T-helper 2 cell (primary cell): ENCODE measurements at regions not wholly inside any gene's neighbourhood (a gene's known extent, or its start where the extent isn't known, plus 50 kb on each side); places are given as distances from the start of the nearest gene placed in this dataset.

Experiments used
- DNase-seq, 5 experiments: peaks; one replicate each; pipeline versions ENCODE4 v3.0.0 to v3.0.0-alpha.2; 2012 to 2022

DNA sequence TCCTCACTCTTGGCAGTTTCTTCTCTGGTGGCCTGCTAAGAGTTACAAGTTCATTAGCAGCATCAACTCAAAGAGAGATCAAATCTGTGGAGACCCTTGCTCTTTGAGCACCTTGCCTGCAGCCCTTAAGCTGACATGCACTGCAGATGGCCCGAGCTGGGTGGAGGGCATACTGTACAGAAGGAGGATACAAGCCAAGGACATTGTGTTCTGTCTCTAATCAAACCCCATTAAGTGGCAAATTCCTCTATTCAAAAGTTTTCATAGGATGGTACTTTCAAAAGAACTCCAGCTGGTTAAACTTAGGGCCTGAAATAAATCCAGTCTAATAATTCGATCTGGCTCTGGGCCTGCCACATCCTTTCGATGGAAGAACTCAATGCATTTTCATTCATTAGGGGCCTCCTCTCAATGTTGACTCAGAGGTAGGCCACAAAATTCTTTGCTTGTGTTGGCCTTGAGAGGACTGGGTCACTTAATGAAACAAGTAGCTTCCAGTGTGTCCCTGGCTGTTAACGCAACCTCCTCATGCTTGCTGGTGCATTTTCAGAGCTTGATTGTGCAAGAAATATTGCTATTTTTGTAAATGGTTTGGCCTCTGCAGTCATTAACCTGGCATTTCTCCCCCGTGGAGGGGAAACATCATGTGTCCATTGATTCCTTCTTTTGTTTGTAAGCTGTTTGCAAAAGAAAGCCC lies 318.2 kb downstream of the NUAK1 start:
- DNase-seq, result no peak

DNA sequence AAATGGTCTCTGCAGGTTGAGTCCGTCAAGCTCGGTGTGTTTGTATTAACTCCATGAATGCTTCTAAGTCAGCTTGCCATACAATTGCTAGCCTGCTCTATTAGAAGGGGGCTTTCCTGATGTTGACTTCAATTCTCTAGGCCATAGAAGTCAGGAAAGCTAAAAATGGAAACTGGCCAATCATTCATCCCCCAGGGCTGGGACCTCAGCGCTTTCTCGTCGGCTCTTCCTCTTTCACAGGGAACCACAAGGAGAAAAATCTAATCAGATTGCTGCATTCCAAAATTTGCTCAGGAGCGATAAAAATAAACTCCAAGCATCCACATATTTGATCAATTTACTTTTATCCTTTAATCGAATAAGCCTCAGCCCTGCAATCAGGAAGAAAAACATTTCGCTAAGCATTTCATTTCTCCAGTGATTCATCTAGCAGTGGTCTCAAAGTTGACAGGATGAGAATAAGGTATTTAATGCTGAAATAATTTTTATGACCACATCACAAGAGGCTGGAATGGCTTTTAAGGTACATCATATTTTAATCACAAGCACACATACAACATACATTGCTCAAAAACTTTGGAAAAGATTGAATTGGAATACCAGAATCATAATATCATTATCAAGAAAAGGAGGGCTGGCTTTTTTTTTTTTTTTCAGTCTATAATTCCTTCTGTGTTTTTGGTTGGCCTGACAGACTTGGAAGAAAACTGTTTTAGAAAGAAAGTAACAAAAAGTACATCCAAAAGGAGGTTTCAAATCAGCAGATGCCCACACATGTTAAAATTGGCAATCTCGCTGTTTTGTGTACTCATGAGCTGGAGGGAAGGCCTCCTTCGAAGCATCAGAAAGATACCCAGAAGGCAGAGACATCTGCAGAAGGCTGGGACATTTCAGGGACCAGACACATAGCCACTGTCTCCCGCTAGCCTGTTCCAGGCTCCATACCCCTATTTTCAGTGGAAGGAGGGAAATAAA lies 316.3 kb downstream of the NUAK1 start:
- DNase-seq, result no peak

DNA sequence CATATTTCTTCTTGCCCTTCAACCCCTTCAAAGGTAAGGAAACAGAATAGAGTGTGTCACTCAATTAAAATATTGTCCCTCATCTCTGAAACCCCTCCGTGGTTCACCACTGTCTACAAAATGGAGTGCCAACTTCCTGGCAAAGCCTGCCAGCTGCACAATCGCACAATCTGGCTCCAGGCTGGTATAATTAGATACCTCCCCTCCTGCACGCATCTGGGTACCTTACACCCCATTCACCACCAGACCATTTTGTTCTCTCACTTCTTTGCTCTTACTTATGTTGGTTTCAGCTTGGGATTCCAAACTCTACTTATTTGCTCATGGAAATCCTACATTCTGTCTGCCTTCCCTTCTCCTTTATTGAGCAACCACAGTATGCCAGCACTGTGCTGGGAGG lies 314.9 kb downstream of the NUAK1 start:
- no peak for DNase-seq

DNA sequence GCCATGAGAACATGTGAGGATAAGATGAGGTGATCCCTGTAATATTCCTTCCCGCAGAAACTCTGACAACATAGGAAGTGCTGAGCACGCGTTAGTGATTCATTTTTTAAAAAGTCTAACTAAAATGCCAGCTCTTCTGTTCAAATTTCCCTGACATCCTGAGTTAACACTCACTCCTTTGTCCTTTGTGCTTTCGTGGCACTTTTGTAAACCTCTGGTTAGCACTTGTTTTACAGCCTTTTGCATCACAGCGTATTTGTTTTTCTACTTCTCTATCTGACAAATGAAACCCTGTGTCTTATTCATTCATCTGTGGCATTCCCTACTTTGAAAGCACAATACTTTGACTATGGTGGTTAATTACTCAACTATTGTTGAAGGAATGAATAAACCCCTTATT lies 313.6 kb downstream of the NUAK1 start:
- DNase-seq, result no peak

DNA sequence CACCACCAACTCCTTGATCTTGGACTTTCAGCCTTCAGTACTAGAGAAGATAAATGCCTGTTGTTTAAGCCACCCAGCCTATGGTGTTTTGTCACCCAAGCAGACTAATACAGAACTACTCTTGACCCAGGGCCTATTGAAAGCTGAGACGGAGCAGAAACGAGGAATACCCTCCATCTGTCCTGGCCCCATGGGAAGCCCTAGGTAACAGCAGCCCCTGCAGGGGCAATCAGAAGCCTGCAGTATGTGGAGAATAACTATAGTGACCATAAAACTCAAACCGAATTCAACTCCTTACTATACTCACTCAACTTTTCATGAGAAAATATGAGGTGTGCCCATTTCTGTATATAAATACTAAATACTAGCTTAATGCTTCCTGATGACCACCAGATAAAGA lies 307.4 kb downstream of the NUAK1 start:
- no peak for DNase-seq

DNA sequence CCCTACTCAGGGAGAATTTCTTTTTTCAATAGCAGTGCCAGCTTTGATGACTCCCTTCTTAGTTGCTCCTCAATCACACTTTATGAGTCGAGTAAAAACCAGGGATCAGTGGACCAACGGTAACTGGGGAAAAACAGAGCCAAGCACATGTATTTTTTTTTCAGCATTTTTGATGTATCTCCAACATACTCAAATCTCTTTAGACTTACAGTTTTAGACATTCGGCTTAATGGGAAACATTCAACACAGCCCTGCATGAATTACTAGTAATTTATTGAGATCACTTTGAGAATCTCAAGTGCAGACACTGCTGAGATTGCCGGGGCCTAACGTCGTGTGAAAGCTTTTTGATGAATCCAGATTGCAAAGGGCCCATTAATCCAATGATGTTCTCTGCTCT lies 306.7 kb downstream of the NUAK1 start:
- DNase-seq, result no peak

DNA sequence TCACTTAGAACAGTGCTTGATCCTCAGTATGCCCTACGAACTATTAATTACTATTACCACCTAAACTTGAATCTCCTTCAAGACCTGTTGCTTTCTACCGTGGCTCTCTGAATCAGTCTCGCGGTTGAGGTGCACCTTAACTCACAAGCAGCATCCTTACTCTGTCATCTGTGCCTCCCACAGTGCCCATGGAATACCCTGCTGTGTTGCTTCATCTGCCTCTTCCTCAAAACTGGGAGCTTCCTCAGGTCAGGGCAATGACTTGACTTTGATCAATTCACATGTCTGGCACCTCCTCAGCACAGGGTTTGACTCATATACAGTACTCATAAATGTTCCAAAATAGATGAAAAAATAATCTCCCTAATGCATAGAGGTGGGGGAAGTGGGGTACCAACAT lies 305.9 kb downstream of the NUAK1 start:
- no peak for DNase-seq

DNA sequence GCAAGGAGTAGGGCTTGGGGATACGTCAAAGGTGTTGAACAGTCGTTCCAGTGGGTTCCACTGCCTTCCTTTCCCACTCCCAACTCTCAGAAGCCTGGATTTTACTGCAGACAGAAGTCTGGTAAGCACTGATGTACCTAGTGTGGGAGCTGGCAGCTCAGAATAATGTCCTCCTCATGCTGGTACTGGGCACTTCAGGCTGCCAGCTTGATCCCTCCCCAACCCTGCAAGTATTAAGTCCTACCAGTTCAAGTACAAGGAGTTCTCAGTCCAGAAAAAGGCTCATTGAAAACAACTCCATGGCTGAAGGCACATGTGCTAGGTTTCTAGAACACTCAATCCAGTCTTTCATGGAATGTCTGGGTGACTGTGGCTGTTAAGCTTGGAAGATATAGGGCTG lies 304.3 kb downstream of the NUAK1 start:
- no peak for DNase-seq

DNA sequence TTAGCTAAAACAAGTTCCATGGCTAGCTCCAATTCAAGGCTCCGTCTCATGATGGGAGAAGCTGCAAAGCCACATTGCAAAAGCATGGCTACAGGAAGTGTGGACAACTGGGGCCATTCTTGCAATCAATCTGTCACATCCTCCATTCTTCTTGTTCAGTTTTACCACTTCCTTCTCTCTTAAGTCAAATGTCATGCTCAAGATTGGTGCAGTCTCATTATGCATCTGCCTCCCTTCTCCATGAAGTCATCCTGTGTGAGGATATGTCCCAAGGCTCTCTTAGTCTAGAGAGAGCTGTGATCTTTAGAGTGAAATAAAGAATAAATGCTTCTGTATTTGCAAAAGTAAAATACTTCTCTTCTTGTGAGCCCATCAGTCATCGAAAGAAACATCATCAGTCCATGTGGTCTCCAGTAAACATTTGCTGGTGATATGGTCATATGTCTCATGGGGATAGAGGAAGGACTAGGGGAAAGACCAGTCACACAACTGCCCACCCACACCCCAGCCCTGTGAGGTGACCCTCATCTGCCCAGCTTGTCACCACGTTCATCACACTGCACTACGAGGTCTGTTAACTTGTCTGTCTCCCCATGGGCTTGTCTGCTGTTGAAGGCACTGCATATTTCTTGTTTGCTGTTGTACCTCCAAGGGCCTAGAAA lies 303.0 kb downstream of the NUAK1 start:
- no peak for DNase-seq

DNA sequence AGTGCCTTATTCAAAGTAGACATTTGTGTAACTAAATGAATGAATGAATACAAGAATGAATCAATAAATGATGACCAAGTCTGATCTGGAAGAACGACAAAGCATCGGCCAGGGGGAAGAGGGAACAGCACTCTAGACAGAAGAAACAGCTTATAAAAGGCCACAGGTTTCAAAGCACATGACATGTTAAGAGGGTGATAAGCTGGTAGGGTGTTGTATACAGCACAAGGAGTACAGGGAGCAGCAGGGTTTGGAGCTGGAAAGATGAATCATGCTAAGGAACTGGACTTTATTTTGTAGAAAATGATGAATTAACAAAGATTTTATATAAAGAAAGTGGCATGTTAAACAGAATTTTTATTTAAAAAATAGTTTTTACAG lies 302.5 kb downstream of the NUAK1 start:
- no peak for DNase-seq

DNA sequence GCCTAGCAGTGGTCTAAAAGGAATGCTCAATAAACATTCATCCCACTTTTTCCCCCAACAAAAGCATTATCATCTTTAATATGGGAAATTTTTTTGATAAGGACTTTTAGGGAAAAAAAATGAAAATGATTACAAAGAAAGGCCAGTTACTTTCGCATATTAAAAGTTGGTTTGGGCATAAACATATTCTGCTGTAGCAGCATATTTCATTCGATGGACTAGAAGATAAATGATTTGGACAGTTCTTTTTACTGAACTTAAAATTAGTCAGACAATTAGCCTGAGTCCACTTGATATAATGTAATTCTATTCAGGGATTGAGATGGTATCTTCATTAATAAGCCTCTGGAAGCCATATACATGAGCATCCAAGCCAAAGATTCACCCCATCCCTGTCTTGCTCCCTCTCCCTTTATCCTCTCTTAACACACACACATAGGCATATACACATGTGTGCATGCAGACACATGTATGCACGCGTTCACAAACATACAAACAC lies 299.1 kb downstream of the NUAK1 start:
- no peak for DNase-seq

DNA sequence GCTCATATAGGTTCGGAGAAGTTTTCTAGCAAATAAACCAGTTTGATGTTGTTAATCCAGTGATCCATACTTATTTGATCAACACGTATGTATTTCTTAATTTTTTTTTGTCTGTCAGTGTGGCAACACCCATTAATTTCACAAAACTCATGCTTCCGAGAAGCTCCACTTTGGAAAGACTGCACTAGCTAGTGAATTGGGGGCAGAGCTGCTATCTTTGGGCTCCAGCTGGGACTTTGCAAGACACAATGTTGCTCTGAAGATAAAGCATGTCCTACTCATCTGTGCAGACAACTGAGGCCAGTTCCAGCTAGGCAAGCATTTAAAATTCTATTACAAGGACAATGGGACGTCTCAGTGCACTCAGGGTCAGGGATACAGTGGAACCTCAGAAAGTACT lies 298.4 kb downstream of the NUAK1 start:
- no peak for DNase-seq

DNA sequence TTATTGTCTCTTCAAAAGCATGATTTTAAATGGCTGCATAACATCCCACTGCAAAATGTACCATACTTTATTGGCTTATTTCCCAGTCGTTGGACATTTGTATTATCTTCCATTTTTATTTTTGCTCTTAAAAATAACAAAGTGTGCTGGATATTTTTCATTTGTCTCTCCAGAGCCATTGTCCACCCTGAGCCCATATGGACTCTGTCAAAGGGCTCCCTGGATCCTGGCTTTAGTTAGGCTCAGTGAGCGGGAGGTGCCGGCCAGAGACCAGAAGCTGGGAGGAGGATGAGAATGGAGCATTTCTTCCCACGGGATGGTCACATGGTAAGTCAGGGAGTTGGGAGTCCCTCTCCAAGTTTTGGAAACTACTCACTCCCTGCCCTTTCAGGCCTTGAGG lies 296.9 kb downstream of the NUAK1 start:
- DNase-seq, result no peak

DNA sequence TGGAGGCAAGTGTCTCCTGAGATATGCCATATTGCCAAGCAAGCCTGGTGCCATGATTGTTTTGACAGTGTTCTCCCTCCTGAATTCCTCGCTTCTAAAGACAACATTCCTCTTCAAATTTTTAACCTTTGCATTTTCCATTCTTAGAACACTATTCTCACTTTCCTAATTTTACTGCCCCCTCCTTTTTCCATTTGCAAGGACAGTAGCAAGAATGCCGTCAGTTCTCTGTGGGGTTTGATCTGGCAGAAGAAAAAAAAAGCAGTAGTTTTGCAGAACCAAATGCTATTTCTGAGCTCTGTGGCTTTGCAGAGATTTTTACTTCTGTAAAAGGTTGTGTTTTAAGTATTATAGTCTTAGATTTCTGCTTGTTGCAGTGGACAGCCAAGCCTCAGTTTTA lies 295.2 kb downstream of the NUAK1 start:
- DNase-seq, result no peak

DNA sequence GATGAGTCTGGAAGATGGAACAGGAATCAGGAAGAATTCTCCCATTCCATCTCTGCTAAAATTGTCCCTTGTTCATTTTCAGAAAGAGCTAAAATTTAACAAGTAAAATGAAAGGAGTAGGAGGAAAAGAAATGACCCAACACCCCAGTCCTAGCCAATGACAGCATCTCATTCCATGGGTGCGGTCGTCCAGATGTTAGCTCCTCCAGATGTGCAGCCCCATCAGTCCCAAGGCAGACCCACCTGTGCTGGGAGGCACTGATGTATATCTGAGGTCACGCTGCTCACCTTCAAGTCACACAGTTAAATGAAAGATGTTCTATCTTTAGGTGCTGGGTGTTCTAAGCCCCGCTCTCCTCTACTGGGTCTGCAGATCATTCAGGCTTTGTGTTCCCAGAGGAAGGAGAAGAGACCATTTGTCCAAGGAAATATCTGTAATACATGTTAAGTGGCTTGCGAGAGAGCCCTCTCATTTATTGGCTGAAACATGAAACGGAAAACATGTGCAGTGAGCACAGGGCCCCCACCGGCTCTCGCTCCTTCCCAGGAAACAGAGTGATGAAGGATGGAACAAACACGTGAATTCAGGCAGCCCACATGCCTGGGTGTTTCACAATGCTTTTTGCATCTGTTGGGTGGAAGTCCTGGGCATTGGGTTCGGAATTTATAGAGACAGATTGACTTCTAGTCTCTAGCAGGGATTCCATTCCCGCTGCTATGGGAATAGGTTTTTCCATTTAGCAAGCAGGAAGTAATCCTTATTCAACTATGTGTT lies 294.6 kb downstream of the NUAK1 start:
- DNase-seq, result no peak

DNA sequence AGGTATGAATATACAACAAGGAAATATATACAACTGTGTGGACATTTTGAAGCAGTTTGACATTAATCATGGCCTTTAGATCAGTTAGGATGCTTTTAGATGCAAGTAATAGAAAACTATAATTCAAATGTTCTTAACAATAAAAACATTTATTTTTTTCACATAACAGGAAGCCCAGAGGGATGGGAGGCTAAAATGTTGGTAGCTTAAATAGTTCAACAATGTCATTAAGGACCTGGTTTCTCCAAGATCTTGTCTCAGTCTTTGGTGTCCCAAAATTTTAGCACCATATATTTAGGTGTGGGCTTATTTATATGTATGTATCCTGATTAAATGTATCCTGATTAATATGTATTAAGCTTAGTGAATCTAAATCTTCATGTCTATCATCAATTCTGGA lies 292.4 kb downstream of the NUAK1 start:
- DNase-seq, result no peak

DNA sequence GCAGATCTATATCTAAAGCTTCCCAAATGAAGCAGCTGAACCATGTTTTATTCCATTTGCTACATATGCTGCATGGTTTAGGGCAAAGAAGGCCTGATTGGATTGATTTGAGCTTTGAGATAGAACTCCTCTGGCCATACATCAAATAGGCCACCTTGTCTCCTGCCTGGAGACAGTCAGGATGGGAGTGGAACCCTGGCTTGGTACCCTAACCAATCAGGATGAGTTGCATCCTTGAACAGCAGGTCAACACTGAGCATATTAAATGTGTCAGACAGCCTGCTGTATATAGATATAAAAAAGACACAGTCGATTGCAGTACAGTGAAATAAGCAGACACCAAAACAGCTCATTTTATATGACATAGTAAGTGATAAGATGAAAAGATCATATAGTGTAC lies 291.7 kb downstream of the NUAK1 start:
- DNase-seq, result no peak

DNA sequence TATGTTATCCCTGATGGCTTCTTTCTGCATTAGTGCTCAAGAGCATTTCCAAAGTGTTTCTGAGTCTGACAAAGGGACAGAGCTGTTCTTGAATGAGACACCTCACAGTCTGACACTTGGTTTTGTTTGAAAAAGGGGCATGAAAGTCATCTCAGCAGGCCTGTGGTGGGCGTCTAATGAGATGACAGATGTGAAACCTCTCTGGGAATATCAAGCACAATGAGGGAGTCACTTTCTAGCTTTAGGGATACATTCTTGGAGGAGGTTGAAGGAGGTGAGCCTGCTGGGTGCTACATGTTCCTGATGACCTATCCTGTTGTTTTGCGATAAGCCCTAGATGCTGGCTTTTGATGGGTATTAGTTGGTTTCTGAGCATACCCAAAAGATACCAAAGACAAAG lies 290.5 kb downstream of the NUAK1 start:
- no peak for DNase-seq

DNA sequence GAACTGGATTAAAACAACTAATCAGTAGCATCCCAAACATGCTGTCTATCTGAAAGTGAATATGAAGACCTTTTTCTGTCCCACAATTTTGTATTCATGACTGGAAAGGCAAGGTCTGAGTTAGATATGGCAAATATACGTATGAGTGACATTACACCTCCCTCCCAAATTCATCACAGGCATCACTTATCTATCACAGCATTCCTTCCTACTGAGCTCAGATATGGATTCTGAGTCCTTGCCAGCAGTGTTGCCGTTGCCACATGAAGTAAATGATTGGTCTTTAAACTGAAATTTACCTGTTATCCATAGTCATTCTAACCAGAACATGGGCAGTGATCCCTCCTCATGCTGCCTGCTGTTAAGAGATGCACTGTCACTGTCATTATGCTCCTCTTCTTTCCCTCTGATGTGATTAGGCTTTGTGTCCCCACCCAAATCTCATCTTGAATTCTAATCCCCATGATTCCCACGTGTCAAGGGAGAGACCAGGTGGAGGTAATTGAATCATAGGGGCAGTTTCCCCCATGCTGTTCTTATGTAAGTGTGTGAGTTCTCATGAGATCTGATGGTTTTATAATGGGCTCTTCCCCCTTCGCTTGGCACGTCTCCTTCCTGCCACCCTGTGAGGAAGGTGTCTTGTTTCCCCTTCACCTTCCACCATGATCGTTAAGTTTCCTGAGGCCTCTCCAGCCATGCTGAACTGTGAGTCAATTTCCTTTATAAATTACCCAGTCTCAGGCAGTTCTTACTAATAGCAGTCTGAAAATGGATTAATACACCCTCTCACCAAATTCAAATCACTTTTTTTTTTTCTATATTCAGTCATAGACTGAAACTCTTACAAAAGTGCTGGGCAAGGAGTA lies 288.4 kb downstream of the NUAK1 start:
- no peak for DNase-seq

DNA sequence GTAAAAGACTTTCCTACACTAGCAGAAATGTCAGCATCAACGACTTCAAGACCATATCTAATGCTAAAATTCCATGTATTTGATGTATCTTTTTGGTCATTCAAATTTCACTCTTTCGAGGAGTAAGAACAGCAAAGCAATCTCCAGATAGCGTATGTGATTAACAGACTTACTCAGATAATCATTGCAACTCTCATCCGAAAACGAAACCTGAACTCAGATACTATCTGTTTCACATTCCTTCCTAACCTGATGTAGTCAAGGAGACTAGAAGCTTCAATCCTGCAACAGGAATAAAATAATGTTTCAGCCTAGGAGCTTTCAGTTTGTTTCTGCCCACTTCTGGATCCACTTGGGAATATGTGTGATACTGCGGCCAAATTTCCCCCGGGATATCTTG lies 286.3 kb downstream of the NUAK1 start:
- DNase-seq, result no peak

DNA sequence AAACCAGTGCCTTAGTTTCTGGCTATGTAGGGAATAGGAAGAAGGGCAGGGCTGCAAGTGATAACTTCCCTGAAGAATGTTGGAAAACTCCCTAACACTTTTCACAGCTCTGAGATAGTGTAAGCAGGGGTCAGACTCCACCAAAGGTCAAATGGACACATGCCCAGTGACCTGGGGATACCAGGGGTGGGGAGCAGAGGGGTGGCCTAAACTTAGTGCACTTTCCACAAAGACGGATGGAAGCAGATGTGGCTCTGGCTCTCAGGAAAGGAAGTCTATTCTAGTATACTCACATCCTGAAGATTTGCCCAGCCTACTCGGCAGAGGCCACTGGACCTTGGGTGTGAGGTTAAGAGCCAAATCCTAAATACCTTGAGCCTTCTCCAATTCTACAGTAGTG lies 285.8 kb downstream of the NUAK1 start:
- DNase-seq, result no peak

DNA sequence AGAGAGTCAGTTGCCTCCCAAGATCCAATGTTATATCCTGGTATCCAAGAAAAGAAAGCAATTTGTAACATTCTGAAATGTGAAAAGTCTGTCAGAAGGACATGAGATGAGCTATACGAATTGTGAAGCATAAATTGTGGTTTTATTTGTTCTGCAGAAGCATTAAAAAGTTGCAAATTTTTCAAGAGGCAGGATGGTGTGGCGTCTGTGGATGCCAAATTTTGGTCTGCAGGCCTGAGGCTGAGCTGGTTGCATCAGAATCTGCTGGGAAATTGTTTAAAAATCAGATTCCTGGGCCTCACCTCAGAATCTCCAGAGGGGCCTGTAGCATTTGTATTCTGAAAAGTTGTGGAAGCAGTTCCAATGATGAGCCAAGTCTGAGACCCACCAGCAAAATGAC lies 284.7 kb downstream of the NUAK1 start:
- no peak for DNase-seq
